ENCODE measurements at regions not wholly inside any gene's neighbourhood (a gene's known extent, or its start where the extent isn't known, plus 50 kb on each side); places are given as distances from the start of the nearest gene placed in this dataset.

DNA sequence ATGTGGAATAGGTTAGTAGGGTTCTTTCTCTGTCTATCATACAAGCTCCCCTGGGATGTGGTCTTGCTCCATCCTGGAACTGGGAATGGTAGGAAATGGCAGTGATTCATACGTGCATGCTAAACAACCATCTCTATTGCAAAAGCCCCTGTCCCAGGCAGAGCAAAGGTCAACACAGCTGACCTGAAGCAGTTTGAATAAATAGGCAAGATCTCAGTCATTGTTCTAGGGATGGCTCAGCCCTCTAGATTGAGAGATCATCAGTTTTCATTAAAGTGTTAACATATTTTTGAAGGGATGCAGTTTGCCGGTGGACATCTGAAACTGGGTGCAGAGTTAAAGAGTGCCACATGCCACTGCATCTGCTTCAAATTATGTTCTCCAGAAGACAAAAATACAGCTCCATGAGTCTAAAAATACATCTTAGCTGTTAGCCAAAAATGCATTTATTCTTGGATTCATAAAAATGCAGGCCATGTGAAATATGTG lies 224.1 kb downstream of the ESM1 start:
- DNase-seq: no peak

DNA sequence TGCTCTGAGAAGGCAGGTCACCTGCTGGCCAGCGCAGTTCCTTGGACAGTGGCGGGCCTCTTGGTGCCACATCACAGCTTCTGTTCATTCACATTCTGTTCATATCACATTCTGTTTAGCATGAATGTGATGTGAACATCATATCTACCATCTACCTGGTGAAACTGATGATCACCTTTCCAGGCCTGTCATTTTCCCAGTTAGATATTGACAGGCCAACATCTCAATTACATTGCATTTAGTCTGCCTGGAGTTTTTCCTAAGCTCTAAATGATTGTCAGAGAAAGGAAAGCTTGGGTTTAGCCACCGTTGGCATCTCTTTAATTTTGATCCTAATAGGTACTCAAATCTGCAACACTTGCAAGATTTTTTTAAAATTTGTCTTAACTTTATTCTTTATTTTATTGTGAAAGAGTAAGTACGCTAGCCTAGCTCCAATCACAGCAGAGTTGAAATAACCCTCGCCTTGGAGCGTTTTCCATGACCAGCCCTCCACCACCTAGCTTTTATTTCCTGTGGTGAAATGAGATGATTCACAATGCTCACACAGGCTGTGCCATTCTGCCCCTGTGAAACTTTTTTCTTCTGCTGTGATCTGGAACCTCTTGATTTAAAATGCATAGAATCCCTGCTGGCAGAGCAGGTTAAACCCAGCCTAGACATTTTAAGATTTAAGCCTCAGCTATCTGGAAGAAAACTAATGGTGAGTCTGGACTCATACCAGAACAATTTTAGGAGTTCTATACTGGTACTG lies 225.0 kb downstream of the ESM1 start:
- CTCF ChIA-PET: interaction anchor here (0.6 to 1.2 kb wide), 2 partner anchors 27 to 245 kb away, joined by 3 read pairs; no protein-coding TSS in a partner anchor
- POLR2A ChIA-PET: no interaction called here
- Histone ChIP-seq H3K4me1 (ENCODE audit: control extremely low read depth in 1 of 4, control insufficient read depth in 4 of 4, insufficient read depth in 4 of 4, low read length in 3 of 4) (peaks cover 0 to 7% (median 4%) of the 10 kb centered on the region in 4 experiments), H3K9me3 (ENCODE audit: control extremely low read depth in 1 of 5, control insufficient read depth in 4 of 5, insufficient read depth in 2 of 5, low read depth in 1 of 5, low read length in 4 of 5) (no peaks in the 10 kb centered on the region), H3K27me3 (replicated peaks in 2 of 5; ENCODE audit: control insufficient read depth in 4 of 5, insufficient read depth in 5 of 5, low read length in 4 of 5) (no peaks in the 10 kb centered on the region), H3K27ac (ENCODE audit: insufficient read depth in 1 of 2, low read depth in 1 of 2, low read length in 2 of 2, poor library complexity in 1 of 2, severe bottlenecking in 2 of 2) (no peak overlapping the region), H3K4me3 (ENCODE audit: control insufficient read depth in 1 of 7, extremely low read depth in 1 of 7, insufficient read depth in 4 of 7, low read depth in 2 of 7, low read length in 6 of 7) (no peak overlapping the region), H3K36me3 (ENCODE audit: control insufficient read depth in 4 of 4, insufficient read depth in 4 of 4, low read length in 3 of 4) (no peaks in the 10 kb centered on the region)
- no peak for DNase-seq
- WGBS (ENCODE audit: insufficient coverage): 100% methylated on average over 1 of the region's 6 CpGs

More for the DNA sequence above, 224.1 kb downstream of the ESM1 start:
- Histone ChIP-seq H3K27ac (ENCODE audit: insufficient read depth in 1 of 2, low read depth in 1 of 2, low read length in 2 of 2, poor library complexity in 1 of 2, severe bottlenecking in 2 of 2) (no peak overlapping the region), H3K27me3 (replicated peaks in 2 of 5; ENCODE audit: control insufficient read depth in 4 of 5, insufficient read depth in 5 of 5, low read length in 4 of 5) (no peaks in the 10 kb centered on the region), H3K4me1 (ENCODE audit: control extremely low read depth in 1 of 4, control insufficient read depth in 4 of 4, insufficient read depth in 4 of 4, low read length in 3 of 4) (peaks cover 0 to 4% (median 2%) of the 10 kb centered on the region in 4 experiments), H3K4me3 (ENCODE audit: control insufficient read depth in 1 of 7, extremely low read depth in 1 of 7, insufficient read depth in 4 of 7, low read depth in 2 of 7, low read length in 6 of 7) (no peak overlapping the region), H3K9me3 (ENCODE audit: control extremely low read depth in 1 of 5, control insufficient read depth in 4 of 5, insufficient read depth in 2 of 5, low read depth in 1 of 5, low read length in 4 of 5) (no peaks in the 10 kb centered on the region), H3K36me3 (ENCODE audit: control insufficient read depth in 4 of 4, insufficient read depth in 4 of 4, low read length in 3 of 4) (no peaks in the 10 kb centered on the region)
- POLR2A ChIA-PET: no interaction called here
- WGBS (ENCODE audit: insufficient coverage): 100% methylated on average over 2 of the region's 2 CpGs
- CTCF ChIA-PET: interaction anchor here (0.6 to 1.2 kb wide), 2 partner anchors 28 to 246 kb away, joined by 3 read pairs; no protein-coding TSS in a partner anchor

DNA sequence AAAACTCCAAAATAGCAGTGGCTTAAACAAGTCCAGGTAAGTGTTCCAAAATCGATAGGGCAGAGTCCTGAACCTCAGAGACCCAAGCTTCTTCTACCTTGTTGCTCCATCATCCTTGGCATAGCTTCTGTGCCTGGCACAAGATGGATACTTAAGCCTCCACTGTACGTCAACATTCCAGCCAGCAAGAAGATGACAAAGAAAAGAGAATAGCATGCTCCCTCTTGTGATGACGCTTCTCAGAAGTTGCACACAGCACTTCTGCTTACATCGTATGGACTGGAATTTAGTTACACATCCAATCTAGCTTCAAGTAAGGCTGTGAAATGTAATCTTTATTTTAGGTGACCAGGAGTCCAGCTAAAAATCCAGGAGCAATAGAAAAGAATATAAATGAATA lies 227.4 kb downstream of the ESM1 start:
- ChIA-PET CTCF (interaction anchor here (1.4 kb wide), 1 partner anchor 10 kb away, joined by 6 read pairs; no protein-coding TSS in a partner anchor), POLR2A (no interaction called here)
- Histone ChIP-seq H3K9me3 (ENCODE audit: control extremely low read depth in 1 of 5, control insufficient read depth in 4 of 5, insufficient read depth in 2 of 5, low read depth in 1 of 5, low read length in 4 of 5) (no peaks in the 10 kb centered on the region), H3K4me1 (ENCODE audit: control extremely low read depth in 1 of 4, control insufficient read depth in 4 of 4, insufficient read depth in 4 of 4, low read length in 3 of 4) (peaks cover 0 to 11% (median 8%) of the 10 kb centered on the region in 4 experiments), H3K27ac (ENCODE audit: insufficient read depth in 1 of 2, low read depth in 1 of 2, low read length in 2 of 2, poor library complexity in 1 of 2, severe bottlenecking in 2 of 2) (no peak overlapping the region), H3K4me3 (ENCODE audit: control insufficient read depth in 1 of 7, extremely low read depth in 1 of 7, insufficient read depth in 4 of 7, low read depth in 2 of 7, low read length in 6 of 7) (no peak overlapping the region), H3K27me3 (replicated peaks in 2 of 5; ENCODE audit: control insufficient read depth in 4 of 5, insufficient read depth in 5 of 5, low read length in 4 of 5) (no peaks in the 10 kb centered on the region), H3K36me3 (ENCODE audit: control insufficient read depth in 4 of 4, insufficient read depth in 4 of 4, low read length in 3 of 4) (no peaks in the 10 kb centered on the region)
- no peak for DNase-seq
- WGBS (ENCODE audit: insufficient coverage): 95% methylated on average over 4 of the region's 4 CpGs

DNA sequence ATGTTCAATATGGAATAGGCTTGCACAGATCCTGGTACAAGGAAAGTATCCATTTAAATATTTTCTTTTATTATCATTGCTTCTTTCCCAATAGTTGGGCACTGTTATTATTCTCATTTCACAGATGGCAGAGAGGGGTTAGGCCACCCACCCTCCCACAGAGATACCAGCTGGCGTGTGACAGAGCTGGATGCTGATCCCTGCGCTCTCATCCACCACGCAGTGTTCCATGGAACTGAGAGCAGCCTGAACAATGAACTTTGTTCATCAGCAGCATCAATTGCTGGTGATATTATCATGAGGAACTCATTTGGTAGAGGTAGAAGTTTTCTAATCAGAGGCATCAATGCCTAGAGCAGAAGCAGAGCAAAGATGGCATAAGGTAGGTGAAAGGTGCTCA lies 227.9 kb downstream of the ESM1 start:
- no peaks in the 10 kb centered on the region for H3K9me3 ChIP-seq (ENCODE audit: control extremely low read depth in 1 of 5, control insufficient read depth in 4 of 5, insufficient read depth in 2 of 5, low read depth in 1 of 5, low read length in 4 of 5)
- H3K27ac ChIP-seq (ENCODE audit: insufficient read depth in 1 of 2, low read depth in 1 of 2, low read length in 2 of 2, poor library complexity in 1 of 2, severe bottlenecking in 2 of 2): no peak overlapping the region
- no peaks in the 10 kb centered on the region for H3K27me3 ChIP-seq (replicated peaks in 2 of 5; ENCODE audit: control insufficient read depth in 4 of 5, insufficient read depth in 5 of 5, low read length in 4 of 5)
- no peak overlapping the region for H3K4me3 ChIP-seq (ENCODE audit: control insufficient read depth in 1 of 7, extremely low read depth in 1 of 7, insufficient read depth in 4 of 7, low read depth in 2 of 7, low read length in 6 of 7)
- ChIA-PET CTCF (no interaction called here), POLR2A (no interaction called here)
- no peak for DNase-seq
- H3K36me3 ChIP-seq (ENCODE audit: control insufficient read depth in 4 of 4, insufficient read depth in 4 of 4, low read length in 3 of 4): no peaks in the 10 kb centered on the region
- peaks cover 0 to 11% (median 9%) of the 10 kb centered on the region in 4 experiments for H3K4me1 ChIP-seq (ENCODE audit: control extremely low read depth in 1 of 4, control insufficient read depth in 4 of 4, insufficient read depth in 4 of 4, low read length in 3 of 4)
- WGBS (ENCODE audit: insufficient coverage): 100% methylated on average over 3 of the region's 3 CpGs

DNA sequence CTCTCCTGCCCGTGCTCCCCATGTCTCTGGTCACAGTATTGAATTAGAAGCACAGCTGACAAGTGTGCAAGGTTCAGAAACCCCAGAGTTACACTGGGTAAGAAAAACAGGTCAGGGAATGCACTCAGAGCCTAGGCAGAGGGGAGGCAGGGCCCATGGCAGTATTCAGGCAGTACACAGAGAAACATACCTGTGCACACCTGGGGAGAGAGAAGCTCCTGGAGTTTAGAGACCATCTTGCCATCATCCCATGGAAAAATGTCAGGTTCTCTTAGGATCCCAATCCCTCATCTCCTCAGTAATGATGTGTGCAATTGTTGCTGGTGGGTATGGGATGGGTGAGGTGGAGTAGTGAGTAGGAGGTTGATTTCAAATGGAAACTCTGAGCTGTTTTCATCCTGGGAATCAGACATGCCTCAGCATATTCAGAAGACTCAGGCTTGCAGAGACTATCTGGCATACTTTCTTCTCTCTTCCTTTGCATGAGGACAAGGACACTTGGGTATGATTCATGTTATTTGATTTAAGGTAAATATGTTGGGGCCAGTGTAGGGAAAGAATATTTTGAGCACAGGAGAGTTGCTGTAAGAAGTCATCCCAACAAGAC lies 228.5 kb downstream of the ESM1 start:
- WGBS (ENCODE audit: insufficient coverage): no CpG with 5 or more reads among the region's 1 CpG
- POLR2A ChIA-PET: no interaction called here
- H3K9me3 ChIP-seq (ENCODE audit: control extremely low read depth in 1 of 5, control insufficient read depth in 4 of 5, insufficient read depth in 2 of 5, low read depth in 1 of 5, low read length in 4 of 5): no peaks in the 10 kb centered on the region
- H3K4me3 ChIP-seq (ENCODE audit: control insufficient read depth in 1 of 7, extremely low read depth in 1 of 7, insufficient read depth in 4 of 7, low read depth in 2 of 7, low read length in 6 of 7): no peak overlapping the region
- H3K4me1 ChIP-seq (ENCODE audit: control extremely low read depth in 1 of 4, control insufficient read depth in 4 of 4, insufficient read depth in 4 of 4, low read length in 3 of 4): peaks cover 0 to 11% (median 9%) of the 10 kb centered on the region in 4 experiments
- CTCF ChIA-PET: interaction anchor here (0.8 to 1.0 kb wide), 2 partner anchors 12 to 15 kb away, joined by 3 read pairs; no protein-coding TSS in a partner anchor
- H3K36me3 ChIP-seq (ENCODE audit: control insufficient read depth in 4 of 4, insufficient read depth in 4 of 4, low read length in 3 of 4): no peaks in the 10 kb centered on the region
- no peaks in the 10 kb centered on the region for H3K27me3 ChIP-seq (replicated peaks in 2 of 5; ENCODE audit: control insufficient read depth in 4 of 5, insufficient read depth in 5 of 5, low read length in 4 of 5)
- no peak for DNase-seq
- no peak overlapping the region for H3K27ac ChIP-seq (ENCODE audit: insufficient read depth in 1 of 2, low read depth in 1 of 2, low read length in 2 of 2, poor library complexity in 1 of 2, severe bottlenecking in 2 of 2)

DNA sequence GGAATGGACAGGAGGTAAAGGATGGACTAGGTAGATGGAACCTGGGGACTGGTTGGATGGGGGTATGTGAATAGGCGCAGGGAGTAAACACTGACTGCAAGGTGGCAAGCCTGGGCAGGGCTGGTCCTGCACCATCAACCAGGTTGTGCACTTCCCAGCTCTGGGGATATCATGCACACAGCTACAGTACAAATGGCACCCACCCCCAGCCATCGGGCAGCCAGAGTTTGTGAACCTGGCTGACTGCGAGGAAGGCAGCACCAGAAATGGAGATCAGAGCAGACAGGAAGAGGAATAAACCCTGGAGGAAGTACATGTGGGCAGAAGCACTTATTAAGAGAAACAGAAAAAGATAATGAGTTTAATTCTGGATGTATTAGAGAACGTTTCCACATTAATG lies 229.1 kb downstream of the ESM1 start:
- H3K27me3 ChIP-seq (replicated peaks in 2 of 5; ENCODE audit: control insufficient read depth in 4 of 5, insufficient read depth in 5 of 5, low read length in 4 of 5): no peaks in the 10 kb centered on the region
- H3K4me3 ChIP-seq (ENCODE audit: control insufficient read depth in 1 of 7, extremely low read depth in 1 of 7, insufficient read depth in 4 of 7, low read depth in 2 of 7, low read length in 6 of 7): no peak overlapping the region
- DNase-seq: peak in 2 of 3 donors; percentile 19 to 26
- H3K4me1 ChIP-seq (ENCODE audit: control extremely low read depth in 1 of 4, control insufficient read depth in 4 of 4, insufficient read depth in 4 of 4, low read length in 3 of 4): peaks cover 0 to 11% (median 9%) of the 10 kb centered on the region in 4 experiments
- H3K36me3 ChIP-seq (ENCODE audit: control insufficient read depth in 4 of 4, insufficient read depth in 4 of 4, low read length in 3 of 4): no peaks in the 10 kb centered on the region
- POLR2A ChIA-PET: no interaction called here
- CTCF ChIA-PET: interaction anchor here (0.6 to 1.0 kb wide), 3 partner anchors 11 to 522 kb away, joined by 3 read pairs; no protein-coding TSS in a partner anchor
- H3K27ac ChIP-seq (ENCODE audit: insufficient read depth in 1 of 2, low read depth in 1 of 2, low read length in 2 of 2, poor library complexity in 1 of 2, severe bottlenecking in 2 of 2): no peak overlapping the region
- no peaks in the 10 kb centered on the region for H3K9me3 ChIP-seq (ENCODE audit: control extremely low read depth in 1 of 5, control insufficient read depth in 4 of 5, insufficient read depth in 2 of 5, low read depth in 1 of 5, low read length in 4 of 5)
- 33% methylated on average over 3 of the region's 4 CpGs for WGBS (ENCODE audit: insufficient coverage)

DNA sequence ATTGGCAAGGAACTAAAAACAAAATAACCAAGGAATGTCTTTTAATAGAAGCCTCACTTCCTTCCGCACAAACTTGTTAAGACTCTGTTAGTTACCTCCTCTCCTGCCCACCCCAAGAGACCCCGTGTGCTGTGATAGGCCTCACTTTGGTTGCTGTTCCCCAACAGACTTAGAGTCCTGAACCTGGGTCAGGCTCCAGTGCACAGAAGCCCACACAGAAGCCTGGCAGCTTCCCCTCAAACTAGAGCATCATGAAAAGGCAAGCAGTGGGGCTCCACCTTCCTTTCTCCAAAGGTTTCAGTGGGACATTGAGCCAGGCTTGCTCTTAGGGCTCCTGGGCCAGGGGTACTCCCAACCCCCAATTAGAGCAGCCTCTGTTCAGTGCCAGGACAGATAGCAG lies 230.5 kb downstream of the ESM1 start:
- H3K27me3 ChIP-seq (replicated peaks in 2 of 5; ENCODE audit: control insufficient read depth in 4 of 5, insufficient read depth in 5 of 5, low read length in 4 of 5): no peaks in the 10 kb centered on the region
- no peaks in the 10 kb centered on the region for H3K9me3 ChIP-seq (ENCODE audit: control extremely low read depth in 1 of 5, control insufficient read depth in 4 of 5, insufficient read depth in 2 of 5, low read depth in 1 of 5, low read length in 4 of 5)
- 86% methylated on average over 2 of the region's 2 CpGs for WGBS (ENCODE audit: insufficient coverage)
- POLR2A ChIA-PET: no interaction called here
- CTCF ChIA-PET: no interaction called here
- no peak for DNase-seq
- H3K36me3 ChIP-seq (ENCODE audit: control insufficient read depth in 4 of 4, insufficient read depth in 4 of 4, low read length in 3 of 4): no peaks in the 10 kb centered on the region
- H3K4me3 ChIP-seq (ENCODE audit: control insufficient read depth in 1 of 7, extremely low read depth in 1 of 7, insufficient read depth in 4 of 7, low read depth in 2 of 7, low read length in 6 of 7): no peak overlapping the region
- H3K27ac ChIP-seq (ENCODE audit: insufficient read depth in 1 of 2, low read depth in 1 of 2, low read length in 2 of 2, poor library complexity in 1 of 2, severe bottlenecking in 2 of 2): no peak overlapping the region
- H3K4me1 ChIP-seq (ENCODE audit: control extremely low read depth in 1 of 4, control insufficient read depth in 4 of 4, insufficient read depth in 4 of 4, low read length in 3 of 4): peaks cover 0 to 11% (median 9%) of the 10 kb centered on the region in 4 experiments
